ENCODE measurements at regions not wholly inside any gene's neighbourhood (a gene's known extent, or its start where the extent isn't known, plus 50 kb on each side); places are given as distances from the start of the nearest gene placed in this dataset.

DNA sequence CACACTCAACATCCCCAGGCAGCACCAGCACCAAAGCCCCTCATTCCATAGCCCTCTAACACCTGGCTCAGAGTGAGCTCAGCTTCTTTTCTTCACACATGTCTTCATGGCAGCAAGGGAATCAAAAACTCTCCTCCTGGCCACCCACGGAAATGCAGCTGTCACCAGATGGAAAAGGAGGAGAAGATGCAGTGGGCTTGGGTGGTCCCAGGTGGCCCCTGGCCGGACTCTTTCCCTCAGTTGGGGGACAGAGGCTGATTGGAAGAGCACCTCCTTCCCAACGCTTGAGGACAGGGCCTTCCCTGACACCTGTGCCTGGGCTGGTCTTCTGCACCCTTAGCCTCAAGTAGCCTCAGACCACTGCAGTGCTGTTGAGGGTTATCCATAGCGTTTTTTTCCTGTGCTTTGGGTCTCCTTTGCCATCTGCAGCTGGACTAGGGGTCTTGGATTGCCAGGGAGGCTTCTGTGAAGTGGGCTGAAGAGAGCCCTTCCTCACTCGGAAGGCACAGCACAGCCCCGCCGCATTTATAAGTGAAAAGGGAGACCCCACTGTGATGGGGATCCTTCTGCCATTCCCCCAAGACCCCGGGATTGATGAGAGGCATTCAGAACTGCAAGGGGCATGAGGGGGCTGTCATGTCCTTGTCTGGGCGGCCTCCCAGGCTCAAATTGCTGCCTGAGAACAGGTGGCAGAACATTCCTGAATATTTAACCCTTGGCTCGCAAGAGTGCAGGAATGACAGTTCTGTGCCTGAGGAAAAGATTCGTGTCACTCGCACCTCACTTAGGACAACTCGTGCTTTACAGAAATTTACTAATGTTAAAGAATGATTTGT is 200.0 kb downstream of the AUH start:
- DNase-seq, result no peak

- peak; percentile 12 for DNase-seq
Observed at GRCh38 chr9:91162311-91162710, 199.4 kb downstream of the AUH start.

GRCh38 chr9:91162784-91163443 is 198.8 kb downstream of the AUH start:
- no peak for DNase-seq

DNA sequence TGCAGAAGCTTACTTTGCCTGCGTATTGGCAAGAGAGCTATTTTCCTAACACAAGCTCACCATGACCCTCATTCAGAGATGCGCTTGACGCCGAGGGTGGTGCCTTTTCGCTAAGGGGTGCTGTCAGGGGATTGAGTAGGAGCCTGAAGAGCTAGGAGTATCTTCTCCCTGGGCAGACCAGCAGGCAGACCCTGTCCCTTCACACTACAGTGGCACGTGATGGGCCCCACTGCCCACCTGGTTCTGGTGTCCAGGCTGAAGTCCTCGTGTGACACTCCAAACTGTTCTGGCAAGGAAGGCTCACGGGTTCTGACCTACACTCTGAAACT is 198.3 kb downstream of the AUH start:
- no peak for DNase-seq

DNA sequence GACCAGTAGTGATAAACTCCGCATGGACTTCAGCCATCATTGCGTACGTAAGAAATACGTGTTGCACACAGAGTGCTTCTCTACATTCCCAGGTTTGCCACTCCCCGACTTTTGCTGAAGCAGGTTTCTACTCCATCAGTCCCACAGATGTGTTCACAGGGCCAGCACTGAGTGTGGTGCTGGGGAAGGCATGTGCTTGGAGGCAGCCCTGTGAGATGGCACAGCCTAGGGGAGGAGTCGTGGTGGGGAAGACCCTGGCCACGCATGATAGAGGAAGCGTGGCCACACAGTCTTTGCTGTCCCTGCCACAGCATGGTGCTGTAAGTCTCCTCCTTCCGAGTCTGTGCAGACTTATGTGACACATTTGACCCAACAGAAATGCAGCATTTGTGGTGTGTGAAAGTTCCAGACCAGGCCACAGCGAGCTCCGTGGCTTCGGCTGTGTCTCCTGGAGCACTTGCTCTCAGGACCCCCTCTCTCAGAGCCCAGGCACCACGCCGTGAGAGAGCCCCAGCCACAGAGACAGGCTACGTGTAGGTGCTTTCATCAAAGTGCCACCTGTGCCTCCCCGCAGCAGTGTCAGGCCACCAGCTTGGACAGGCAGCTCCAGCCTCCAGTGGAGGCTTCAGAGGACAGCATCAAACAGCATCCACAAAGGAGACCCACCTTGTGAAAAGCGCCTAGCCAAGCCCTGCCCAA is 197.8 kb downstream of the AUH start:
- no peak for DNase-seq

Data from dermis blood vessel endothelial cell (primary cell).